ENCODE measurements at regions not wholly inside any gene's neighbourhood (a gene's known extent, or its start where the extent isn't known, plus 50 kb on each side); places are given as distances from the start of the nearest gene placed in this dataset.

GRCh38 chr3:87503900-87504498, 227.6 kb upstream of the POU1F1 start:
- TF ChIP-seq CTCF (IDR thresholded peaks at IDR 0.05 in 4 of 5, conservative IDR thresholded peaks at IDR 0.05 in 1 of 5) (no peak), POLR2A (IDR thresholded peaks at IDR 0.05) (no peak)

Data from gastrocnemius medialis (tissue), 4 donors.